ENCODE measurements at regions not wholly inside any gene's neighbourhood (a gene's known extent, or its start where the extent isn't known, plus 50 kb on each side); places are given as distances from the start of the nearest gene placed in this dataset.

DNA sequence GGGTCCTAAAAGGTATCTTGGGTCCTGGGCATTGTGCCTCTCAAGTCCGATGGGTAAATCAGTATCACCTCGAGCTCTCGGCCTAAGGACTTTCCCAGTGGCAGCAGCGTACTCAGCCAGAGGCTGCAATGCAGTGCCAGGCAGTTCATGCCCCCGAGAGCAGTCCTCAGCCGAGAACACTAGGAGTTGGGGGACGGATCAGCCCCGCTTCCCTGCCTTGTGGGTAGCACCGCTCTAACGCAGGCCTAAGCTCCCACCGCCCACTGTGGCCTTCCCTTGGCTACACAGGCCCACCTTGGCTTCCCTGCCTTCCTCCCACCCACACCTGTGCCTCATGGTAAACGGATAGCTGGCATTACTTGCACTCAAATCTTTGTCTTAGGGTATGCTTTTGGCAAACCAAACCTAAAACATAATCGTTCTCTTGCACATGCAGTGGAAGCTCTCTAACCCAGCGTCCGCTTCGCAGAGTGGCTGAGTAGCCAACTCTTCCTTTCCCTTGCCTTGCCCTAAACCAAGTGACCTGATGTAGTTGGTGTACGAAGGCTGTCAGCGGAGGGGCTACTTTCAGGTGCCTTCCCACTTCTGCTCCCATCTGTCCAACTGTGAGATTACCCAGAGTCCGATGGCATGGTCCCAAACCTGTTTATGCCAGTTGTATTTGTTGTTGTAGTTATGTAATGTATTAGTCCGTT is 73.2 kb upstream of the CHST15 start:
- no peak overlapping the region for H3K4me3 Mint-ChIP-seq
- H3K27ac Mint-ChIP-seq: no peak overlapping the region
- H3K4me1 Mint-ChIP-seq: no peaks in the 10 kb centered on the region
- DNase-seq: no peak
- no peaks in the 10 kb centered on the region for H3K9me3 Mint-ChIP-seq
- H3K27me3 Mint-ChIP-seq (ENCODE audit: low read depth in 3 of 3): peaks cover 2 to 7% (median 4%) of the 10 kb centered on the region in 3 donors
- peaks cover 0 to 6% (median 0%) of the 10 kb centered on the region in 3 donors for H3K36me3 Mint-ChIP-seq

DNA sequence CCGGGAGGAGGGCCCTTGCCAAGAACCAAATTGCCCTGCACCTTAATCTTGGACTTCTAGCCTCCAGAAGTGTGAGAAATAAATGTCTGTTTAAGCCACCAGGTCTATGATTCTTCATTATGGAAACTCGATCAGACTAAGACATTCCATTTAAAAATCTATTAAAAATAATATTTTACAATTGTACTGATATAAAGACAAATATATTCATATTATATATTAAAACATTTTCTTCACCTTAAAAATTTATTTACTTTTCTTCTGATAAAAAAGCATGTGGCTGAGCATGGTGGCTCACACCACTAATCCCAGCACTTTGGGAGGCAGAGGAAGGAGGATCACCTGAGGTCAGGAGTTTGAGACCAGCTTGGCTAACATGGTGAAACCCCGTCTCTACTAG is 72.4 kb upstream of the CHST15 start:
- DNase-seq: no peak
- Mint-ChIP-seq H3K27ac (no peak overlapping the region), H3K4me1 (no peaks in the 10 kb centered on the region), H3K4me3 (no peak overlapping the region), H3K9me3 (no peaks in the 10 kb centered on the region), H3K36me3 (peaks cover 0 to 6% (median 0%) of the 10 kb centered on the region in 3 donors), H3K27me3 (ENCODE audit: low read depth in 3 of 3) (peaks cover 2 to 7% (median 3%) of the 10 kb centered on the region in 3 donors)

DNA sequence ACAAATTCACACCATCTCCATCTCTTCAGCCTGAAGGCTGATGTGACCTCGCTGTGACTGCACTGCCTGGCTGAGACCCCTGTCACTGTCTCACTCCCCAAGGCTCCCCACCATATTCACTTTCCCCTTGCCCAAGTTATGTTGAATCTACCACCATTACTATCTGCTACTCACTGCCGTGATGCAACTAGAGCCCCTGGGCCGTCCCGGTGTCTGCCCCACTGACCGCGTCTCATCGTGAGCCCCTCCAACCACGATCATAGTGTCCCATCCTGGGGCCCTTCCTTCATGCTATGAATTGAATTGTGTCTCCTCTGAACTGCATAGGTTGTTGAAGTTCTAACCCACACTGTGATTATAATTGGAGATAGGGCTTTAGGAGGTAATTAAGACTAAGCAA is 71.9 kb upstream of the CHST15 start:
- Mint-ChIP-seq H3K9me3 (no peaks in the 10 kb centered on the region), H3K4me3 (no peak overlapping the region), H3K27me3 (ENCODE audit: low read depth in 3 of 3) (peaks cover 2 to 7% (median 3%) of the 10 kb centered on the region in 3 donors), H3K4me1 (no peaks in the 10 kb centered on the region), H3K36me3 (peaks cover 0 to 6% (median 0%) of the 10 kb centered on the region in 3 donors), H3K27ac (no peak overlapping the region)
- DNase-seq: no peak

DNA sequence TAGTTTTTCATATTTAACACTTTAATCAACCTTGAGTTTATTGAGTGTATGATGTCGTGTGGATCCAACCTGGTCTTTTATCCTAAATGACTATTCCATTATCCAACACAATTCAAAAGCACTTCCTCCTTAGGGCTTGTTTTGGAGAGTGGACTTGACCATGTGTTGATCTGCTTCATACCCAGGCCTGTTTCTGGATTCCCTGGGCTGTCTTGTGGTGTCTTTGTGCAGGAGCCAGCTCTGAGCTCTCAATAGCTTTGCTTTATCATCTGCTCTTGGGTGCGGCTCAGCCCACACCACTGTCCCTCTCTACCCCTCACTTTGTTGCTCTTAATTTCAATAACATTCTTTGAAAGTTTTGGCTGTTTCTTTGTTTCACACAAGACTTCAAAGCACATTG is 70.9 kb upstream of the CHST15 start:
- Mint-ChIP-seq H3K4me3 (no peak overlapping the region), H3K9me3 (no peaks in the 10 kb centered on the region), H3K4me1 (no peaks in the 10 kb centered on the region), H3K27ac (no peak overlapping the region), H3K36me3 (peaks cover 0 to 6% (median 0%) of the 10 kb centered on the region in 3 donors), H3K27me3 (ENCODE audit: low read depth in 3 of 3) (peaks cover 2 to 7% (median 5%) of the 10 kb centered on the region in 3 donors)
- DNase-seq: no peak

DNA sequence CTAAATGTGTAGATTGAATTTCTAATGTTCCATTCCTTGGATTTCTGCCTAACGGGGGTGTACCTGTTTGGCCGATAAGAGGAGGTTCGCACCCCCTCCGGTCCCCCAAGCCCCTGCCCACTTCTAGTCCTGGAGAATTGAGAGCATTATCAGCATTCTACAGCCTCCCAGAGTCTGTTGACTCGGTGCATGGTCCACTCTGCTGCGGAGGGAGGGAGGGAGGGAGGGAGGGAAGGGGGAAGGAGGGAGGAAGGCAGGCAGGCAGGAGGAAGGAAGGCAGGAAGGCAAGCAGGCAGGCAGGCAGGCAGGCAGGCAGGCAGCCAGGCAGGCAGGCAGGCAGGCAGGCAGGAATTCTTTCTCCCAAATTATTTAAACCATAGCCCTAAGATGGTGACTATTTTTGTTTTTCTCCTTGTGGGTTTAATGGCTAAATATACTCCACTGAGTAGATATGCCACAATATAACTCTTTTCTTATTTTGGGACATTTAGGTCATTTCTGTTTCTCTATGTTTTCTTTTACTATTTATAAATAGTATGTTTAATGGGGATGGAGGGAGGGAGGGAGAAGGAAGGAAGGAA is 69.5 kb upstream of the CHST15 start:
- Mint-ChIP-seq H3K27ac (no peak overlapping the region), H3K9me3 (no peaks in the 10 kb centered on the region), H3K36me3 (peaks cover 0 to 6% (median 0%) of the 10 kb centered on the region in 3 donors), H3K4me1 (no peaks in the 10 kb centered on the region), H3K4me3 (no peak overlapping the region), H3K27me3 (ENCODE audit: low read depth in 3 of 3) (peaks cover 2 to 9% (median 6%) of the 10 kb centered on the region in 3 donors)
- no peak for DNase-seq

DNA sequence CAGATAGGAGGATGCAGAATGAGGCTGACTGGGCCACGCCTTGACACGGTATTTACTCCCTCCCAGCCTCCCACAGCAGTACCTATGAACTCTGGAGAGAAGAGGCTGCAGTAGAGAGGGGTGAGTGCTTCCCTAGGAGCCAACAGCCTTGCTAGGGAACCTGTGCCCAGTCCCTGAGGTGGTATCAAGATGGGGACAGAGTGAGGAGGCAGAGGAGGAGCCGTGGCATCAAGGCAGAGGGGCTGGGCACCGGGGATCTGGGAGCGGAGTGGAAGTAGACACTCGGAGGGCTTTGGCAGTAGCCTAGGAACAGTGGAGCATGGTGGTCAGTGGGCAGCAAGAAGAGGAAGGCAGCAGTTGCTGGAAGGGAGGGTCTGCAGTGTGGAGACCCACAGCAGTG is 68.7 kb upstream of the CHST15 start:
- no peaks in the 10 kb centered on the region for H3K9me3 Mint-ChIP-seq

DNA sequence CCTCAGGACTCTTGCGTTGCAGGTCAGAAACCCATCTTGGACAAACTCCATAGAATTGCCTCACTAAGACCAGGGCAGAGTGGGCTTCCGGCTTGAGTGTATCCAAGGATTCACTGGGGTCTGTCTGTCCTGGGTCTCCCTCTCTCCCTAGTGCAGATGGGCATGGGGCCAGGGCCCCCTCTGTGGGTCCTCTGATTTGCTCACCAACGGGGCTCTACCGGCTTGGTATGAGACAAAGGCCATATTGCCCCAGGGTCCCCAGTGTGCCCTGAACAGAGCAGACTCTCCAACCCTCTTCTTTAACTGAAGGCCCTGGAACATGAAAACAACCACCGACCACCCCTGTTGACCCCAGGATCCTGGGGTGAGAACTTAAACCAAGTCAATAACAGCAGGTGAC is 68.2 kb upstream of the CHST15 start:
- H3K4me1 Mint-ChIP-seq: no peaks in the 10 kb centered on the region
- H3K4me3 Mint-ChIP-seq: no peak overlapping the region
- no peaks in the 10 kb centered on the region for H3K36me3 Mint-ChIP-seq
- H3K27me3 Mint-ChIP-seq (ENCODE audit: low read depth in 3 of 3): peaks cover 2 to 12% (median 8%) of the 10 kb centered on the region in 3 donors
- H3K9me3 Mint-ChIP-seq: no peaks in the 10 kb centered on the region
- H3K27ac Mint-ChIP-seq: no peak overlapping the region
- DNase-seq: no peak

More for the DNA sequence above, 68.7 kb upstream of the CHST15 start:
- Mint-ChIP-seq H3K4me1 (no peaks in the 10 kb centered on the region), H3K36me3 (peaks cover 0 to 5% (median 0%) of the 10 kb centered on the region in 3 donors), H3K27me3 (ENCODE audit: low read depth in 3 of 3) (peaks cover 2 to 12% (median 8%) of the 10 kb centered on the region in 3 donors), H3K4me3 (no peak overlapping the region), H3K27ac (no peak overlapping the region)
- no peak for DNase-seq

DNA sequence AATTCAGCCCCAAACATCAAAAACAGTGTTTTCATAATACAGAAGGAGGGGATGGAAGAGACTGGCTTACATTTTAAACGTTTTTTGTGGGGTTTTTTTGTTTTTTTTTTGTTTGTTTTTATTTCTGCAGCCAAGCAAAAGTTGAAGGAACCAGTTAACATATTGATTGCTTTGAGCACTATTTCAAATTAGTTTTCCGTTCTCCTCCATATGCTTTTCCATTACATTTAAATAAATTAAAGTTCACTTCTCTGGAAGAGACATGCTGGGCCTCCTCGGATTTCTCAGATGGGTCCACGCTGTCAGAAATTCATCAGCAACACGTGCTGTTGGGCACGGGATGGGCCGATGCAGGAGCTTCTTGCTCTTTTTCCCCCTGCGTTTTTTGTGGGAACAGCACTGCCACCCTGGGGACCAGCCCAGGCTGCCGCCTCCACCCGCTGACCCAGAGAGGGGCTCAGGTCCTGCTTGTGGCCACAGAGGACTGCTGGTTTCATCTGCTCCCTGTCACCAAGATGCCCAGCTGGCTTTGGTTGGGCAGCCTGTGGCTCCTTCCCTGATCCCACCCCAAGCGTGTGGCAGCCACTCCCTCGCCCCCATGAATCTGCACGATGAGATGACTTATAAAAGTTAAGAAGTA is 67.7 kb upstream of the CHST15 start:
- Mint-ChIP-seq H3K4me1 (no peaks in the 10 kb centered on the region), H3K27me3 (ENCODE audit: low read depth in 3 of 3) (peaks cover 2 to 12% (median 8%) of the 10 kb centered on the region in 3 donors), H3K4me3 (no peak overlapping the region), H3K9me3 (no peaks in the 10 kb centered on the region), H3K36me3 (no peaks in the 10 kb centered on the region), H3K27ac (no peak overlapping the region)
- DNase-seq: no peak

DNA sequence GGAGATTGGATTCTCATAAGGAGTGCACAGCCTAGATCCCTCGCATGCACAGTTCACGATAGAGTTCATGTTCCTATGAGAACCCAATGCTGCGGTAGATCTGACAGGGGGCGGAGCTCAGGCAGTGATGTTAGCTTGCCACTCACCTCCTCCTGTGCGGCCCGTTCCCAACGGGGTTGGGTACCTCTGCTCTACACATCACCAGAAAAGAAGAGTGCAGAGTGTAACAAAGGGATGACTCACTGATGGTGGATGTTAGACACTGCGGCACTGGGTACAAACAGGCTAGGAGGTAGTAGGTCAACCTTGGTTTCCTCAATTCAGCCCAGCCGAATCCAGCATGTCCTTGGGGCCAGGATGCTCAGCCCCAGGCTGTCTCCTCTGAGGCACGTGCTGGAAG is 66.8 kb upstream of the CHST15 start:
- Mint-ChIP-seq H3K27ac (no peak overlapping the region), H3K36me3 (no peaks in the 10 kb centered on the region), H3K4me1 (no peaks in the 10 kb centered on the region)

DNA sequence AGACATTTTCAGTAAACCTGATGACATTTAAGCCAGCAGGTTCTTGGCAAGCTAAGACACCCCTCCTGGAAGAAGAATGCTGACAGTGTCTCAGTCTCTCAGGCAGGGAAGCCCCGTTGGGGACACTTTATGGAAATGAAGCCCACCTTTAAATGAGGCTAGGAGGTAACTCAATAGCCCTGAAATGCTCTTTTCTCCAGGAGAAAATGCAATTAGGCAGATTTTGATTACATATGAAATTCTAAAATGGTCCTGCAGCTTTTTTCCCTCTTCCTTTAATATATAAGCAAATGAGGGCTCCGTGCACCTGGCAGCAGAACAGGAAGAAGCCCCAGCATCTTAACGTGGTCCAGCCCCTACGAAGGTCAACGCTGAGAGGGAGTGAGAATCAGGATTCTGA is 65.8 kb upstream of the CHST15 start:
- Mint-ChIP-seq H3K27me3 (ENCODE audit: low read depth in 3 of 3) (peaks cover 2 to 10% (median 7%) of the 10 kb centered on the region in 3 donors), H3K27ac (no peak overlapping the region), H3K9me3 (peaks cover 0 to 1% (median 0%) of the 10 kb centered on the region in 6 donors), H3K4me1 (no peaks in the 10 kb centered on the region), H3K36me3 (no peaks in the 10 kb centered on the region), H3K4me3 (no peak overlapping the region)
- no peak for DNase-seq

More for the DNA sequence above, 66.8 kb upstream of the CHST15 start:
- H3K9me3 Mint-ChIP-seq: peaks cover 0 to under 1% (median 0%) of the 10 kb centered on the region in 6 donors
- H3K27me3 Mint-ChIP-seq (ENCODE audit: low read depth in 3 of 3): peaks cover 2 to 12% (median 8%) of the 10 kb centered on the region in 3 donors
- H3K4me3 Mint-ChIP-seq: no peak overlapping the region
- no peak for DNase-seq

DNA sequence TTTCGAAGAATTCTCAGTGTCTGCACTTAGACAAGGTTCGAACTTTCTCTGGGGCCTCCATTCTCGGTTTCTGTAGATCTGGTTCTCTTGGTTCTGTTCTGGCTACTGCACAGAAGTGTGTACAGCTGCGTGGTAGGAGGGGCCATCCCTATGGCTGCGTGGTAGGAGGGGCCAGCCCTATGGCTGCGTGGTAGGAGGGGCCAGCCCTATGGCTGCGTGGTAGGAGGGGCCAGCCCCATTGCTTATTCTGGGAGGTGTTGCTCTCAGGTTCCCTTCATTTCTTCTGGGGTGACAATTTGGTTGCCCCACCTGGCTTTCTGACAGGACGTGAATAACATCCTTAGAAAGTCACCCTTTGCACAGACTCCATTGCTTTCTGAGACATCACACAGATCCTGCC is 65.2 kb upstream of the CHST15 start:
- H3K27me3 Mint-ChIP-seq (ENCODE audit: low read depth in 3 of 3): peaks cover 1 to 7% (median 6%) of the 10 kb centered on the region in 3 donors
- no peak overlapping the region for H3K27ac Mint-ChIP-seq
- no peak overlapping the region for H3K4me3 Mint-ChIP-seq
- no peak for DNase-seq
- H3K9me3 Mint-ChIP-seq: peaks cover 0 to 1% (median 0%) of the 10 kb centered on the region in 6 donors
- no peaks in the 10 kb centered on the region for H3K36me3 Mint-ChIP-seq
- H3K4me1 Mint-ChIP-seq: no peaks in the 10 kb centered on the region

DNA sequence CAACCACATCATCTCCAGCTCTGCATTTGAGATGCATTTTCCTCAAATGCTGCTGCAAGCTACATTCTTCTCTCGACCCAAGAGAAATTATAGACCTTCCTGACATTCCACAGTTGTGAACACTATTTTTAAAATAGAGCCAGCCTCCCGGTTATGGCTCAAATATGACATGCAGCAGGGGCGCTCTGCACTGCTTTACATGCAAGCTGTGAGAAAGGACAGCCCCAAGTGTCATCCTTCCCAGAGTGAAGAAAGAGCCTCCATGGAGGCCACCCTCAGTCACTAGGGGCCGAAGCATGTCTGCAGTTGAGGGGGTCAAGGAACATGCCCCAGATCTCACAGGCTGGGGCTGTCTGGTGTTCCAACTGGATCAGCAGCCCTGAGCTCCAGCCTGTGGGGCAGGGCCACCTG is 63.9 kb upstream of the CHST15 start:
- Mint-ChIP-seq H3K27ac (no peak overlapping the region), H3K27me3 (ENCODE audit: low read depth in 3 of 3) (peaks cover 0 to 7% (median 6%) of the 10 kb centered on the region in 3 donors), H3K36me3 (no peaks in the 10 kb centered on the region), H3K4me3 (no peak overlapping the region), H3K4me1 (no peaks in the 10 kb centered on the region), H3K9me3 (peaks cover 0 to 1% (median 0%) of the 10 kb centered on the region in 6 donors)
- DNase-seq: no peak

DNA sequence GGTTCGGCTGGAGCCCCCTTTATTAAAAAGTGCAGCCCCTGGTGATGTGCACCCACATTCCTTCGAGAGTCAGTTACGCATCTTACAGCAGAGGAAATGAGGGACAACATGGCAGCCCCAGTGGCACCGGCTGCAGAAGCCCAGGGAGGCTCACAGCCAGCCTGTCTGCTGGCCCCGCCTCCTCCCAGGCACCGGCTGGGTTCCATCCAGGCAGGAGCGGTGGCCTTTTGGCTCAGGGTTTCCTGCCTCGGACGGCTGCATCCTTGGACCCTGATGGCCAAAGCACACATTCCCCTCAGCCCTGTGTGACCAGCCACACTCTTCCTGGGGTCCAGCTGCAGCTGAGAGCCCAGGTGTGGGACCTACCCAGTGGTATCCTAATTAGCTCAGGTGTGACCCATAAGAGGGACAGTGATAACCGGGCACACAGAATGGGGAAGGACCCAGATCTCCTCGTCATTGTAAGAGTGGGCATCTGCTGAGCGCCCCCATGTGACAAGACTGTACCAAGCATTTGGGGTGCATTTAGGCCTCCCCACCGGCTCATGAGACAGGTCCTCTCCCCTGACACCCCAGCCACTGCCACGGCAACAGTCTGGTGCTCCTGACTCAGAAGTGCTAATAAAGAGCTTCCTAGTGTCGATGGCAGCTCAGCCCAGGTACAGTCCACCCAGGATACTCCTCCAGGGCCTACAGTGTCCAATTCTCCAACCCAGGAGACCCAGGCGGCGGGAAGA is 63.3 kb upstream of the CHST15 start:
- H3K4me3 Mint-ChIP-seq: no peak overlapping the region
- peaks cover 0 to 1% (median 0%) of the 10 kb centered on the region in 6 donors for H3K9me3 Mint-ChIP-seq
- no peaks in the 10 kb centered on the region for H3K4me1 Mint-ChIP-seq
- no peak for DNase-seq
- no peaks in the 10 kb centered on the region for H3K36me3 Mint-ChIP-seq
- H3K27ac Mint-ChIP-seq: no peak overlapping the region
- H3K27me3 Mint-ChIP-seq (ENCODE audit: low read depth in 3 of 3): peaks cover 0 to 7% (median 5%) of the 10 kb centered on the region in 3 donors

Measured in immature natural killer cell (primary cell).